ENCODE measurements at regions not wholly inside any gene's neighbourhood (a gene's known extent, or its start where the extent isn't known, plus 50 kb on each side); places are given as distances from the start of the nearest gene placed in this dataset.

- TF ChIP-seq POLR2A (IDR thresholded peaks at IDR 0.05; ENCODE audit: extremely low read depth, insufficient read length) (no peak), CTCF (IDR thresholded peaks at IDR 0.05; ENCODE audit: low read depth, low read length) (no peak), MYC (IDR thresholded peaks at IDR 0.05; ENCODE audit: low read depth, low read length) (no peak)
Measured at GRCh38 chr7:54880326-54880989, 121.4 kb upstream of the SEC61G start.
